ENCODE measurements at regions not wholly inside any gene's neighbourhood (a gene's known extent, or its start where the extent isn't known, plus 50 kb on each side); places are given as distances from the start of the nearest gene placed in this dataset.
A peak's percentile ranks its signal among the peaks of the same experiment; 100 is the strongest.

- no peak for DNase-seq (ENCODE audit: low read depth, low spot score)
- in situ Hi-C loops (cut with HindIII; ENCODE audit: low sequenced_read_pairs): no loop called here
- no peak overlapping the region for H3K4me3 ChIP-seq (ENCODE audit: low read depth, low read length)
- TF ChIP-seq CTCF (IDR thresholded peaks at IDR 0.05; ENCODE audit: low read depth, low read length): no peak
Measured at GRCh38 chr17:69960755-69961154, 114.3 kb upstream of the KCNJ16 start.

- peak; percentile 31 for DNase-seq (ENCODE audit: low read depth, low spot score)
- in situ Hi-C loops (cut with HindIII; ENCODE audit: low sequenced_read_pairs): no loop called here
- TF ChIP-seq CTCF (IDR thresholded peaks at IDR 0.05; ENCODE audit: low read depth, low read length): no peak
- H3K4me3 ChIP-seq (ENCODE audit: low read depth, low read length): no peak overlapping the region
Measured at GRCh38 chr17:69961501-69962145, 113.4 kb upstream of the KCNJ16 start.

GRCh38 chr17:69962436-69962995 is 112.5 kb upstream of the KCNJ16 start:
- in situ Hi-C loops (cut with HindIII; ENCODE audit: low sequenced_read_pairs): no loop called here
- TF ChIP-seq CTCF (IDR thresholded peaks at IDR 0.05; ENCODE audit: low read depth, low read length): no peak
- DNase-seq (ENCODE audit: low read depth, low spot score): no peak
- H3K4me3 ChIP-seq (ENCODE audit: low read depth, low read length): no peak overlapping the region

GRCh38 chr17:69967910-69968411 is 107.1 kb upstream of the KCNJ16 start:
- no peak for TF ChIP-seq CTCF (IDR thresholded peaks at IDR 0.05; ENCODE audit: low read depth, low read length)
- in situ Hi-C loops (cut with HindIII; ENCODE audit: low sequenced_read_pairs): no loop called here
- DNase-seq (ENCODE audit: low read depth, low spot score): peak; percentile 99
- no peak overlapping the region for H3K4me3 ChIP-seq (ENCODE audit: low read depth, low read length)

GRCh38 chr17:69969897-69970296 is 105.1 kb upstream of the KCNJ16 start:
- DNase-seq (ENCODE audit: low read depth, low spot score): no peak
- no peak for TF ChIP-seq CTCF (IDR thresholded peaks at IDR 0.05; ENCODE audit: low read depth, low read length)
- in situ Hi-C loops (cut with HindIII; ENCODE audit: low sequenced_read_pairs): no loop called here

GRCh38 chr17:69972251-69972650 is 102.8 kb upstream of the KCNJ16 start:
- DNase-seq (ENCODE audit: low read depth, low spot score): no peak
- H3K4me3 ChIP-seq (ENCODE audit: low read depth, low read length): no peak overlapping the region
- in situ Hi-C loops (cut with HindIII; ENCODE audit: low sequenced_read_pairs): no loop called here
- no peak for TF ChIP-seq CTCF (IDR thresholded peaks at IDR 0.05; ENCODE audit: low read depth, low read length)

More at GRCh38 chr17:69969897-69970296, 105.1 kb upstream of the KCNJ16 start:
- no peak overlapping the region for H3K4me3 ChIP-seq (ENCODE audit: low read depth, low read length)
